ENCODE measurements at regions not wholly inside any gene's neighbourhood (a gene's known extent, or its start where the extent isn't known, plus 50 kb on each side); places are given as distances from the start of the nearest gene placed in this dataset.

DNA sequence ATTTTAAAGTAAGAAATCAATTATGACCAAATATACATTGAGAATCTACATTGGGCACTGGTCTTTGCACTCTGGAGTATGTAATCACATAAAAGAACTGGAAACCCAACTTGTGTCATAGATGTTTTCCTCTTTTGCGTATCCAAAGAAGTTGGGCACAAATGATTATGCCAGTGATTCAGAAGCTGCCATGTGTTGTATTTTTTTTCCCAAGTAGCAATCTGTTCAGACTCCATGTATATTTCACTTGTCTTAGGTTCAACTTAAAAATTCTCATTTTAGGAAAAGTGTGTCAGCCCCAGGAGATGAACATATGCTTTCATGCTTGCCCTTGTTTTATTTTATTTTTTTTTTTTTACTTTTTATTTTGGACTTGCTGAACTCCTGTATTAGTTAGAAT lies 441.5 kb downstream of the PDZRN4 start:
- no peak for TF ChIP-seq POLR2A (IDR thresholded peaks at IDR 0.05; ENCODE audit: low read depth, low read length)
- TF ChIP-seq POLR2AphosphoS5 (IDR thresholded peaks at IDR 0.05; ENCODE audit: low read depth, low read length): no peak
- no peak for TF ChIP-seq TAF1 (IDR thresholded peaks at IDR 0.05; ENCODE audit: low read depth, low read length)
- no peak for TF ChIP-seq SPI1 (IDR thresholded peaks at IDR 0.05; ENCODE audit: low read depth, low read length)
- TF ChIP-seq PAX5 (IDR thresholded peaks at IDR 0.05; ENCODE audit: insufficient read depth, low read length, severe bottlenecking): no peak
- no peak for TF ChIP-seq POU2F2 (IDR thresholded peaks at IDR 0.05; ENCODE audit: low read depth, low read length)
- DNase-seq (ENCODE audit: insufficient read length, low spot score) (no peak), FAIRE-seq (no peak)

DNA sequence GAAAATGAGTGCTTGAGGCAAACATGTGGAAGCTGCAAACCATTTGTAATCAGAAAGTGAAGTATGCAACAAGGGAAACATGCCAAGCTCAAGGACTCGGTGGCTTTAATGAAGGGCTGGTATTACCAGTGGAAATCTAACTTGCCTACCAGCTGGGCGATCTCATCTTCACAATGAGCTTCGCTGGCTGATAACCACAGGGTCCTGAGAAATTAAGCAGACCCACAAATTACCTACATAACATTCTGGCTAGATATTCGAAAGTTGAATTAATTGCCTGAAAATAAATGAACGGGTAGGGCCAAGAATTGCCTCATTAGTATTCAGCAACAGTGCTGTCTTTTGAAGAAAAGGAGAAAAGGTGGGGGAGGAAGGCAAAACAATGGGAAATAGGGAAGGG lies 439.4 kb downstream of the PDZRN4 start:
- no peak for TF ChIP-seq TAF1 (IDR thresholded peaks at IDR 0.05; ENCODE audit: low read depth, low read length)
- FAIRE-seq: no peak
- DNase-seq (ENCODE audit: insufficient read length, low spot score): no peak

DNA sequence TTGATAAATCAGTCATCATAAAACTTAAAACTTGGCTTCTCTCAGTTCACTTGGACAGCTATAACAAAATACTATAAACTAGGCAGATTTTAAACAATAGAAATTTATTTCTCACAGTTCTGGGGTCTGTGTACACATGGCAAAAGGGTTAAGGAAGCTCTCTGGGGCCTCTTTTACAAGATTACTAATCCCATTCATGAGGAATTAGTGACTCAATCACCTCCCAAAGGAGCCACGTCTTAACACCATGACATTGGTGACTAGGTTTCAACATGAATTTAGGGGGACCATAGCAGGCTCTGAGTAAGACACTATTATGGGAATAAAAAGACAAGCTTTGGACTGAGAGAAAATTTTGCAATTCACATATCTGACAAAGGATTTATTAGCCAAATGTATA lies 436.5 kb downstream of the PDZRN4 start:
- no peak for TF ChIP-seq POLR2AphosphoS5 (IDR thresholded peaks at IDR 0.05; ENCODE audit: low read depth, low read length)
- no peak for TF ChIP-seq SPI1 (IDR thresholded peaks at IDR 0.05; ENCODE audit: low read depth, low read length)
- TF ChIP-seq POU2F2 (IDR thresholded peaks at IDR 0.05; ENCODE audit: low read depth, low read length): no peak
- TF ChIP-seq POLR2A (IDR thresholded peaks at IDR 0.05; ENCODE audit: low read depth, low read length): no peak
- no peak for TF ChIP-seq PAX5 (IDR thresholded peaks at IDR 0.05; ENCODE audit: insufficient read depth, low read length, severe bottlenecking)
- no peak for TF ChIP-seq TAF1 (IDR thresholded peaks at IDR 0.05; ENCODE audit: low read depth, low read length)
- no peak for FAIRE-seq
- DNase-seq (ENCODE audit: insufficient read length, low spot score): no peak
